GM18499 (cell line): ENCODE measurements at regions not wholly inside any gene's neighbourhood (a gene's known extent, or its start where the extent isn't known, plus 50 kb on each side); places are given as distances from the start of the nearest gene placed in this dataset.
A peak's percentile ranks its signal among the peaks of the same experiment; 100 is the strongest.
"Not testable (repeated sequence)": the region's sequence is repeated elsewhere in the genome, so short reads cannot be mapped to it uniquely, and the experiment has no call there.

Experiments
- ATAC-seq: cut with Tn5 transposase; IDR thresholded peaks from one replicate; pipeline ENCODE4 v1.9.1; 2021; ENCODE audit warnings: moderate number of reproducible peaks; ENCODE audit not compliant: insufficient read depth, unreplicated experiment

DNA sequence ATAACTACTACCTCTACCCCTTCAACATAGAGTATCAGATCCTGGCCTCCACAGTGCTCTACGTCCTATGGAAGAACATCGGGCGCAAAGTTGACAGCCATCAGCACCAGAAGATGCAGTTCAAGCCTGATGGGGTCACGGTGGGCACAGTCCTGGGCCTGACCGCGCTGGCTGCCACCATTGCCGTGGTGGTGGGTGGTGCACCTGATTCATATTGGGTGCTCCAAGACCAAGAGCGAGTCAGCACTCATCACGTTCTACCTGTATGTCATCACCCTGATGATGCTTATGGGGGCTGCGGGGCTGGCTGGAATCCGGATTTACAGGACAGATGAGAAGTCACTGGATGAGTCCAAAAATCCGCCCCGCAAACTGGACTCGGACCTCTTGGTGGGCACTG is 846.4 kb downstream of the RPIA start:
- ATAC-seq = not testable (repeated sequence)

DNA sequence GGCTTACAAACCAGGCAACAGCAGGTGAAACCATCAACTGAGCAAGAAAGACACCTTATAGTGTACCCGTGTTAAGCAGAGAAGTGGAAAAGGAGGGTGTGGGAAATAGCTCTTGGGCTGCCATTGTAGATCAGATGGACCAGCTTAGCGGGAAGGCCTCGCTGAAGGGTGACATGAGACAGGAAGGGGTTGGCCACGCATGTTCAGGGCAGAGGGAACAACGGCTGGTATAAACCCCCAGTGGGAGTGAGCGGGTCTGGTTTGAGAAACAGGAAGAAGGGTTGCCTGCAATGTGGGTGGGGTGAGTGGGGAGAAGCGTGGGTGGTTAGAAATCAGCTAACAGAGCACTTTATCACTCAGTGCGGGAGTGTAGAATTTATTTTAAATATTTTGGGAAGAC is 852.6 kb downstream of the RPIA start:
- not testable (repeated sequence) for ATAC-seq

DNA sequence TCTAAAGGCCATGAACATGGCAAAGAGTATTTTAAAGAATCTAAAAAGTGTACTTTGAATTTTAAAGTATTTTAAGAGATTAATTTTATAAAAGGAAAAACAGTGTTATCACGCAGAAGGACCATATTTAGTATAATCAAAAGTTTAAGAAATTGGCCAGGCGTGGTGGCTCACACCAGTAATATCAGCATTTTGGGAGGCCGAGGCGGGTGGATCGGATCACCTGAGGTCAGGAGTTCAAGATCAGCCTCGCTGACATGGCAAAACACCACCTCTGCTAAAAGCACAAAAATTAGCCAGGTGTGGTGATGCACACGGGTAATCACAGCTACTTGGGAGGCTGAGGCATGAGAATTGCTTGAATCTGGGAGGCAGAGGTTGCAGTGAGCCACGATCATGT is 887.7 kb downstream of the RPIA start:
- not testable (repeated sequence) for ATAC-seq

DNA sequence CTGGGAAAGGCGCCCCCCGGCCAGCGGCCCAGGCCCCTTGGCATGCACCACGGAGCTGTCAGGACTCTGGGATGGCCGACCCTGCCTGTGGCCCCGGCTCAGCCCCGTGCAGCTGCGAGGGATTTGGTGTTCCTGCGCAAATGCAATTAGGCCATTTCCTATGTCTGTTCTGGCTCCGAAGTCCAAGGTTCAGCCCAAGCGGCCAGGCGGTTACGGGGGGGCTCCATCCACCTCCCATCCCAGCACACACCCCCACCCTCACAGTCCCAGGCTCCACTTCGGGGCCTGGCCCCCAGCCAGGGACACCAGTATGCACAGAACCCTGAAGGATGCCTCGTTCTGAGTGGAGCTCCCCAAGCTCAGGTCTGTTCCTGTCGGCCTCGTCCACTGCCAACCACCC is 891.3 kb downstream of the RPIA start:
- ATAC-seq = not testable (repeated sequence)

DNA sequence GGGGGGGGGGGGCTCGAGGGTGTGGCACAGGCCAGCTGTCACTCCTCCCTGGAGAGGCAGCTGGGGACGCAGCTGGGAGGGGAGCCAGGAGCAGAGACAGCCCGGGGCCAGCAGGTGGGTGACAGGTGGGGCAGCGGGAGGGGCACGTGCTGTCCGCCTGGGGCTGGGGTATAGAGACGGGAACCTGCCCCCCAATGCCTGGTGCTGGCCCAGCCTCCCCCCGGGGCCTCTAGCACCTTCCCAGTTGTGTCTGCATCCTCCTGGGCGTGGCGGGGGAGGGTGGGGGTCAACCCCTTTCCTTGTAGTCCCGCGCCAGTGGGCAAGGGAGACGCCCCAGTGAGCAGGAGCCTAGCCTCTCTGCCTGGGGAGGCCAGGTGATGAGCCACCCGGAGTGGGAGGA is 892.6 kb downstream of the RPIA start:
- ATAC-seq = not testable (repeated sequence)

DNA sequence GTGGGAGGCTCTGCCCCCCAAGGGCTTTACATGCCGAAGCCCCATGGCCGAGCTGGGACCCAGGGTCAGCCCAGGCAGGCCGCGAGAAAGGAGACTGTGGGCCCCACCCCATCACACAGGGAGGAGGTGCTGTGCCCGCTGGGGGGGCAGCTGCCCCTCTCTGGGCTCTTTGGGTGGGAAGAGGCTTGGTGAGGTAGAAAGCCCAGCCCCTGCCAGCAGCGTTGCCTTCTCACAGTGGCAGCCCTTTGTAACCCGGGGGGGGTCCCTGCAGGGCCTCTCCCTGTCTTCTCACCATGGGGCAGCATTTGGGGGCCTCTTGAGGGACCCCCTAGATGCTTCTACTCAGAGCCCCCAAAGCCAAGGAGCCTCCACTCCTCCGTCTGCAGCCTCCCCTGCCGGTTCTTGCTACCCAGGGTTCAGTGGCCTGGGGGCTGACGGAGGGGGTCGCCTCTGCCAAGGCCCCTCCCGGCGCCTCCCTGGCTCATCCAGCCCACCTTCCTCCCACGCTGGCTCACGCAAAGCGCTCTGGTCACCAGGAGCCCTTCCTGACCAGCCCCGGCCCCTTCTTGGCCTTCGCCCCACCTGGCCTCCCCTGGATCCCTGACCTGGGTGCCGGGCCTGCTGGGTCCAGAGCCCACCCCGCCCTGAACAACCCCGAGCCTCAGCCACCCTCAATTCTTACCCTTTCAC is 893.5 kb downstream of the RPIA start:
- not testable (repeated sequence) for ATAC-seq

DNA sequence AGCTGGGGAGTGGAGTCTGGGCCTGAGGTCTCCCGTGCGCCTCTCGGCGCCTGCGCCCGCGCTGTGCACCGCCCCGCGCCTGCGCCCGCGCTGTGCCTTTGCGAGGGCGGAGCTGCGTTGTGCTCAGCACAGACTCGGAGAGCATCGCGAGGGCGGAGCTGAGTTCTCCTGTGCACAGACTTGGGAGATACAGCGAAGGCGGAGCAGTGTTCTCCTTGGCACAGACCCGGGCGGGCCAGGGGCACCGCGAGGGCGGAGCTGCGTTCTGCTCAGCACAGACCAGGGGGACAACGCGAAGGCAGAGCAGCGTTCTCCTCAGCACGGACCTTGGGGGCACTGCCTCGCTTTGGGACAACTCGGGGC is 894.1 kb downstream of the RPIA start:
- ATAC-seq = peak; percentile 99

DNA sequence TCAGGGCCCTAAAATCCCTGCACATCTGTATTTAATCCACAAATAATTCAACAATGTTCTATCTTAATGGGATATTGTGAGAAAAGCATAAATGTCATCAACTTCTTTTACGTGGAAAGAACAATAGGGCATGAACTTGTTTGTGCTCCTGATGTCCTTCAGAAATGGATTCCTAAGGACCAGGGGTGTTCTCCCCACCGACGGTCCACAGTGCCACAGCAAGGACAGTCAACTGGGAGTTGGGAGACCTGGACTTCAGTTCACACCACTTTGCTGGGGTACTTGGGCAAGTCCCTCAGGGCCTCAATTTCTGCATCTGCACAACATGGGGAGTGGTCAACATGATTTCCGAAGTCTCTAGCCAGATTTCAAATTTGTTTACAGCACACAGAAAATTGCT is 908.4 kb downstream of the RPIA start:
- not testable (repeated sequence) for ATAC-seq

DNA sequence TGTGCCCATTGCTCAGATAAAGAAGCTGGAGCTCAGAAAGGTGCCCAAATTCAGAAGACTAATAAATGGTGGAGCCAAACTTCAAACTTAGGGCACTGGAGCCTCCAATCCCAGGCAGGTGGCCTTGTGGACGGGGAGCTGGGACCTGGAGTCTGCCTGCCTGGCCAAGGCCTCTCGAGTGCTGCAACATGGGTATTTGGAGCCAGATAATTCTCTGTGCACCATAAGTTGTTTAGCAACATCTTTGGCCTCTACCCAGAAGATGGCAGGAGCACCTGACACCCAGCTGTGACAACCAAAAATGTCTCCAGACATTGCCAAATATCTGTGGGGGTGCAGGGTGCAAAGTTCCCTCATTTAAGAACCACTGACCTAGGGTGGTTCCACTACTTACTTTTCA is 915.0 kb downstream of the RPIA start:
- not testable (repeated sequence) for ATAC-seq

DNA sequence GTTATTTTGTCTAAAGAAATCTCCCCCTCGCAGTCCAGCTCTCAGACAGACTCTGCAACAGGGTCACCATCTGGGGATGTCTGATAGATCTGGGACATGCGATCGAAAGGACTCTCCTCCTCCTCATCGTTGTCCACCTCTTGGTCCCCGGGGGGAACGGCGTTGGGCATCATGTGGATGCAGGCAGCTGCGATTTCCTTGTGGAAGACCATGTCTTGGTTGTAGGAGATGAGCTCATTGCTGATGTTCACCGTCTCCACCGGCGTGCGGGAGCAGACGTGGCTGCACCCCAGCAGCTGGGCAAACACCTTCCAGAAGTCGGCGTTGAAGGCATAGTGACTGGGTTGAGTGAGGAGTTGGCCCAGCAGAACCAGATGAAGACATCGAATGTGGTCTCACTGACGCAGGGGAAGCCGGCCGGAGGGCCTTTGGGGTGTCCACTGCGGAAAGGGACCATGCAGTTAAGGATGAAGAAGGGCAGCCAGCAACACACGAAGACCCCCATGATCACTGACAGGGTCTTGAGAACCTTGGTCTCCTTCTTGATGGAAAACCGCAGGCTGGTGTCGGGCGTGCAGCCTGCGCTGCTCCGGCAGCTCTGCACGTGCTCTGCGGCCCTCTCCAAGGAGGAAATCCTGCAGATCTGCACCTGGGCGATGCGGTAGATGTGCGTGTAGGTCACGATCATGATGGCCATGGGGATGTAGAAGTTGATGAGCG is 918.9 kb downstream of the RPIA start:
- not testable (repeated sequence) for ATAC-seq

DNA sequence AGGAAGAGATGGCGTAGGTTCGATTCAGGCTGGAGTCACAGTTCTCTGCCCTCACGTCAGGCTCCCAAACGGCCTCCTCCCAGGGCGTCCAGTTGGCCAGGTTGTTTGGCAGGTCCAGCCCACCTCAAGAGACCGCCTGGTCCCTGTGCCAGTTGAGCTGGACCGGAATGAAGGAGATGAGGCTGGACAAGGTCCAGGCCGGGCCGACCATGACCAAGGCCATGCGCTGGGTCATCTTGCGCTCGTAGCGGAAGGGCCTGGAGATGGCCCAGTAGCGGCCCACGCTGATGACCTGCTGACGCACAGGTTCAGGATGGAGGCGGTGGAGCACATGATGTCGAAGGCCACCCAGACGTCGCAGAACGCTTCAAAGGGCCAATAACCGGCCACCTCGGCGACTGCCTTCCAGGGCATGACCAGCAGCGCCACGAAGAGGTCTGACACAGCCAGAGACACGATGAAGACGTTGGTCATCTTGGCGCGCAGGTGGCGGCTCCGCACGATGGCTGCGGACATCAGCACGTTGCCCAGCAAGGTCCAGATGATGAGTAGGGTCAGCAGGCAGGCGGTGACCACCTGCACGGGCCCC is 919.5 kb downstream of the RPIA start:
- ATAC-seq = not testable (repeated sequence)

DNA sequence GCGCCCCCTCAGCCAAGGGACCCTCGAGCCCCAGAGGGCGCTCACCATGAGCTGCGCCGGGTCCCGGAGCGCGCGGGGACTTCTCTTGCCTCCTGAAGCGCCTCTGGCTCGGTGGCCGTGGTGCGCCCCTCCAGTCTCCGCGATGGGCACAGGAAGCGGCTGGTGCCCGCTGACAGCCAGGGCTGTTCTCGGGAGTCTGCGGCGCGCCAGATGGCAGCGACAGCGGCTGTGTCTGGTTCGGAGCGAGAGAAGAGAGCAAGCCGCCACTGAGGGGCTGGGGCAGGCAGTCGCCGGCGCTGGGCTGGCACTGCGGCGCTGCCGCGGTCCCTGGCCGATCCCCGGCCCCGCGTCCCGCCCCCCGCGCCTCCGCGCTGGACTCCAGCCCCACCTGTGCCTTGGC is 920.2 kb downstream of the RPIA start:
- ATAC-seq = not testable (repeated sequence)

DNA sequence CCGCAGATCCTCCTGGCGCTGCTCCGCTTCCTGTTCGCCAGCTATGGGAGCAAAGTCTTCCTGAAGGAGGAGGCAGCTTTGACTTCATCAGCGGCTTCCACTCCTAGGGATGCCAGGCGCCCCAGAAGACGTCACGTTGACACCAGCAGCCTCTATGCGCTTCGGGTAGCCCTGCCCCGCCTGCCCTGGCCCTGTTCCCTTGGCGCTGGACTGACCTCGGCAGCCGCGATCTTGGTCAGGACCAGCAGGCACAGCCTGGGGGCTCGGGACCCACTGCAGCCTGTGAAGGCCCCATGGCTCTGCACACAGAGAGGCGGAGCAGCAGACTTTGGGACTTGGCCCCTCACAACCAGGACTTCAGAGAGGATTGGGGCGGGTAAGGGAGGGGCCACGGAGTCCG is 957.8 kb downstream of the RPIA start:
- not testable (repeated sequence) for ATAC-seq

DNA sequence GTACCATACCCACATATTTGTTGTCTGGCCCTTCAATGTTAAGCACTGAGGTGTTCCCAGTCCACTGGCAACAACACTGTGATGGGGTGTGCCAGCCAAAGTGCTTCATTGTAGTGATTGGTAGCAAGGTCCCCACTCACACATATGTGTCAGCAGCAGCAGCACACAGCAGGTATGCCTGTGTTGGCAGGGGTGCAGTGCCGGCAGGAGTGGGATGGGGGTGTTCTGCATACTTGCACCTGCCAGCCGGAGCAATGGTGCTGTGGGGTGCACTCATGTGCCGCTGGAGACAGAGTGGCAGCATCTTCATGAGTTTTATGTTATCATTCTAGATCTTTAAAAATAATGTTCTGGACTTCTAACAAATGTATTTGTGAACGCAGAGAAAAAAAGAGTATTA is 987.8 kb downstream of the RPIA start:
- ATAC-seq = not testable (repeated sequence)
